ENCODE measurements at regions not wholly inside any gene's neighbourhood (a gene's known extent, or its start where the extent isn't known, plus 50 kb on each side); places are given as distances from the start of the nearest gene placed in this dataset.

- no peak for TF ChIP-seq POLR2AphosphoS5 (IDR thresholded peaks at IDR 0.05; ENCODE audit: low read depth, low read length)
- no peak for TF ChIP-seq POLR2A (IDR thresholded peaks at IDR 0.05; ENCODE audit: low read depth, low read length)
- TF ChIP-seq TAF1 (IDR thresholded peaks at IDR 0.05; ENCODE audit: low read depth, low read length) = no peak
- TF ChIP-seq SPI1 (IDR thresholded peaks at IDR 0.05; ENCODE audit: low read depth, low read length) = no peak
These were observed 168.1 kb upstream of the SNX7 start for GRCh38 chr1:98493469-98493868.

All from GM12891 (cell line).